Frontal cortex (tissue), 3 donors: ENCODE measurements at regions not wholly inside any gene's neighbourhood (a gene's known extent, or its start where the extent isn't known, plus 50 kb on each side); places are given as distances from the start of the nearest gene placed in this dataset.
"Not testable (repeated sequence)": the region's sequence is repeated elsewhere in the genome, so short reads cannot be mapped to it uniquely, and the experiment has no call there.

Experiments
- DNase-seq, 2 donors: peaks; one replicate each; pipeline ENCODE4 v3.0.0; 2012; ENCODE audit warnings: low spot score in 2 of 2
- FAIRE-seq: peaks from 2 replicates; lab custom pipeline; 2012; peaks lifted over from hg19 to GRCh38; lab: Jason Lieb, UNC
- donor health status: control.
- donor health status: control.
- donor health status: control.

GRCh38 chr4:18689308-18690115 lies 668.0 kb upstream of the LCORL start:
- DNase-seq = peak in 1 of 2 donors; percentile 25
- FAIRE-seq = peak; percentile 88

DNA sequence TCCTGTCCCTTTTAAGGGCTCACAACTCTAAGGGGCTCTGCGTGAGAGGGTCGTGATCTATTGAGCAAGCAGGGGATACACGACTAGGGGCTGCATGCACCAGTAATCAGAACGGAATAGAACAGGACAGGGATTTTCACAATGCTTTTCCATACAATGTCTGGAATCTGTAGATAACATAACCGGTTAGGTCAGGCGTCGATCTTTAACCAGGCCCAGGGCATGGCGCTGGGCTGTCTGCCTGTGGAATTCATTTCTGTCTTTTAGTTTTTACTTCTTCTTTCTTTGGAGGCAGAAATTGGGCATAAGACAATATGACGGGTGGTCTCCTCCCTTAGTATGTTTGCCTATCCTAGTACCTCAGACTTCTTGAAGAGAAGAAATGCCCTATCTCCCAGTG lies 666.8 kb upstream of the LCORL start:
- DNase-seq, FAIRE-seq: not testable (repeated sequence)

DNA sequence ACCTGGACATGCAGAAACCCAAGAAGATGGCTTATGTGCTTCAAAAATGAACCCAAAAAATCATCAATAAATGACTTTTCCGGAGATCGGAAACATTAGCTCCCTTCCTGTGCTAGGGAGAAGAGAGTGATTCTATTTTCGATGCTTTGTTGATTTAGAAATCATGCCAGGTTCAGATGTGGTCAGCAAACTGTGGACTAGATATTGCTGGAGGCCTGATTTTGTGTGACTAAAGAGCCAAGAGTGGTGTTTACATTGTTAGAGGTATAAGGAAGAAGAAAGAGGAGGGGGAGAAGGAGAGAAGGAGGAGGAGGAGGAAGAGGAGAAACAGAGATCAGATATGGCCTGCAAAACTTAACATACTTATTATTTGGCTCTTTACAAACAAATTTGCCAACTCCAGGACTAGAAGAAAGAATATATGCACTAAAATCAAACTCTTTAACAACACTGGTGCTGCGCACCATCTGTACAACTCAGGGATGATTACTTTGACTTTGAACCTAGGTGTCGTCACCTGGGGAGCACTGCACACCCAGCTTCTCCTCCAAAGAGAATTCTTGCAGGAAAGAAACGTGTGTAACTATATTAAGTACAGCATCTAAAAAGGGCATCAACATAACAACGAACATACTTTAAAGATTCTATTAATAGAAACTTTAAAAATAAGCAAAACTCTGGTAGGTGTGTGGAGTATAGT lies 664.9 kb upstream of the LCORL start:
- FAIRE-seq = no peak
- no peak for DNase-seq

- FAIRE-seq = no peak
- no peak for DNase-seq
Observed at GRCh38 chr4:18684932-18685331, 663.4 kb upstream of the LCORL start.

GRCh38 chr4:18676526-18676915 lies 655.0 kb upstream of the LCORL start:
- DNase-seq (no peak), FAIRE-seq (no peak)

DNA sequence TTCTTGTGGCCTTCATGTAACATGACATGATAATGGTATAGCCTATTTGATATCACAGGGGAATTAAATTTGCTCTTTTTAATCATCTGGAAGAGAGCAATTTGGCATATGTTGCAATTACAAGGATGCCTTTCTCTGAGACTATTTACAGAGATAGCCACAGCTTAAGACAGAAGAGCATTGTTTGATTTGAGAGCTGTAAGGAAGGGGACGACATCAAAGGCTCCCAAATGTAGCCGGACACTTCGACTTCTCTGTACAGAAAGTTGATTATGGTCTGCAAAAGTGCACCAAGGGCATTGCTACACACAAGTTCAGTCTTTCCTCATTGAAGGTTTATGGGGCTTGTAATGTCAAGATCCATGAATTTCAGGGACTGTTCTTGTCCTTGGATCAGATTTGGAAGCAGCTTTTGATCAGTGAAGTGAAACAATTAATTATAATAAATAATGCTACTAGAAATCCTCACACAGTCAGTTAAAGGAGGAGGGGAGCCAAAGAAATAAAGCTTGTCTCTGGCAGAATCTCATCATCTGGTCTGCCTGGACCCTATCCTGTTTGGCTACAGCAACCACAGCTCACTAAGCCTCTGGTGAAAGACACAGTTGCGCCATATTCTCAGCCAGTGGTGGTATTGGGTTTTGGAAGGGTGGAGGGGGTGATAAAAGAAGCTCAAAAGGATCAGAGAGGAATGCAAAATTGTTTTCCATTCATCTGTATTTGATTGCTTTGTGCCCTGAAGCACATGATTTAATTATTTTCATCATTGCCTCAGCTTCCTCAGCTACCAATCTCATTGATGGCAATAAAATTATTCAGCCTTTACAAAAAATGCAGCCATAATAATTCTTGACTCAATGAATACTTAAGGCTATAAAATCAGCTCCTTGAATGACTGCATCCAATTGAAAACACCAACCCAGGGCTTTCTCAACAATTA lies 654.3 kb upstream of the LCORL start:
- no peak for DNase-seq
- no peak for FAIRE-seq

- FAIRE-seq = no peak
- DNase-seq = no peak
Observed at GRCh38 chr4:18670034-18670433, 648.5 kb upstream of the LCORL start.

DNA sequence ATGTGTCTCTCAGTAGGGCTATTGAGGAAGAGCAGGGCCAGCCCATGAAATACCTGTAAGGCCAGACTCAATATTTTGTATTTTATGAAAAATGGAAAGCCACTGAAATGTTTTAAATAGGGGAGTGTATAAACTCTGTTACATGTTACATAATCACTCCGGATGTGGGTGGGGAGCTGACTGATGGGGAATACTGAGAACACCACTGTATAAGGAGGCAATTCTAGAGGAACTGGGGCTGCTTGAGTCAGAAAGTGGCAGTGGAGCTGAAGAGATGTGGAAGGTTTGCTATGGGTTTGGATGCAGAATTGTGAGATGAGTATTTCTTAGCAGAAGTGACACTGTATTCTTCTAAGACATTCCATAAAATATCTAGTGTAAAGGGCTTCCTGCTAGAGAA lies 647.8 kb upstream of the LCORL start:
- DNase-seq (no peak), FAIRE-seq (no peak)

GRCh38 chr4:18666322-18666721 lies 644.8 kb upstream of the LCORL start:
- DNase-seq (no peak), FAIRE-seq (no peak)

GRCh38 chr4:18664171-18664570 lies 642.6 kb upstream of the LCORL start:
- FAIRE-seq = no peak

DNA sequence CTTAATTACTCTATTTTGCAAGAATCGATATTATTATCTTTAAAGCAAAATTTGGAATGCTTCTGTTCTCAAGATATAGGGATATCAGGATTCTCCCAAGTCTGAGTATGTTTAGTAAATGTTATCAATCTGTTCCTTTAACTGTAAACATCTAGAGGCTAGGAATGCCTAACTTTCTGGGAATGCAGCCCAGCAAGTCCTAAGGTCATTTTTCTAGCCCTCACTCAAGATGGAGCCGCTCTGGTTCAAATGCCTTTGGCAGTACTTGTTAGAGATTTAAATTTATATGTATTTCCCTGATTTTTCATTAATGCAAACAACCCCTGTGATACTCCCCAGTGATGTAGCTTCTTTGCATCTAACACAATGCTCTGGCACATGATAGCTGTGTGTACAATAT lies 623.8 kb upstream of the LCORL start:
- DNase-seq (no peak), FAIRE-seq (no peak)

More at GRCh38 chr4:18664171-18664570, 642.6 kb upstream of the LCORL start:
- no peak for DNase-seq

GRCh38 chr4:18641334-18641733 lies 619.8 kb upstream of the LCORL start:
- DNase-seq (no peak), FAIRE-seq (no peak)

GRCh38 chr4:18638031-18638430 lies 616.5 kb upstream of the LCORL start:
- no peak for FAIRE-seq
- DNase-seq = no peak

DNA sequence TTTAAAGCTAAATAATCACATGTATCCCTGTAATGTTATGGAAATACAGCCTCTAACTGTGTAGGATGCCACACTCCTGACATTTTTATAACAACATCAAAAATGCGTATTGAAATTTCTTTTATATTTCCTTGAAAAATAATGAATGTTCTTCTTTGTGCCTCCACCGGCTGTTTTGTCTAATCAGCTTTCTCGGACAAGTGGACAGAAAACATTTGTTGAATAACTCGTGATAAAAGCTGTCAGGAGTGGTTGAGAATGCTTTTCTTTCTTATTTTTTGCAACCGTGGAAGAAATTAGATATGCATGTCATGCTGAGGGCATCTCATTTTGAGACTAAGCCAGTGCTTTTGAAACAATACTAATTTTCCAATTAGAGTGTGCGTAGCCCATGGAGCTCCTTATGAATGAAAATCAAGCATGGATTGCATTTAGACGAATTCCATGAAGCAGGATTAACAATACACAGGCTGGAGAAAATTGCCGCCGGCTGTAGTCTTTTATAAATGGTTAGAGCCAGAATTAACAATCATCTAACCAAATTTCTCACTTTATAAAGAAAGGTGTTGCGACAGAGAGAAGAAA lies 614.5 kb upstream of the LCORL start:
- FAIRE-seq = no peak
- DNase-seq = no peak

DNA sequence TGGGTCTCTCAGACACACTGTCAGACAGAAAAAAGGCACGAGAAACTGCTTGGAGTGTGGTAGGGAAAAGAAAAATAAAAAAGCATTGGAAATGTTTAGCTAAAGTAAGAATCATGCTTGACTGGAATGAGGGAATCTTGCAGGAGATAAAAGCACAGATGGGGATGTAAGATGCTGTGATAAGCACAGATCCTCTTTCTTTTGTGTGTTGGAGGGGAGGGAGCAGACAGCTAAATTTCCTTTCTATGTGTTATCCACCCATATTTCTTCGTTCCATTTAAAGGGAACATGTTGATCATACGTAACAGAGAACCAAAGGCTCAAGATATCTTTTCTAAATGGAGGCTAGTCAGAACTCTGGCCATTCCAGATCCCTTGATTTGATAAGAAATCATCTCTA lies 614.0 kb upstream of the LCORL start:
- DNase-seq = no peak
- FAIRE-seq = no peak

GRCh38 chr4:18631586-18631985 lies 610.0 kb upstream of the LCORL start:
- DNase-seq (no peak), FAIRE-seq (no peak)

GRCh38 chr4:18630218-18631110 lies 608.9 kb upstream of the LCORL start:
- no peak for FAIRE-seq

GRCh38 chr4:18627447-18628005 lies 606.0 kb upstream of the LCORL start:
- FAIRE-seq (no peak), DNase-seq (no peak)

More at GRCh38 chr4:18630218-18631110, 608.9 kb upstream of the LCORL start:
- no peak for DNase-seq

- DNase-seq = no peak
- no peak for FAIRE-seq
Observed at GRCh38 chr4:18626996-18627395, 605.4 kb upstream of the LCORL start.
